ENCODE measurements at regions not wholly inside any gene's neighbourhood (a gene's known extent, or its start where the extent isn't known, plus 50 kb on each side); places are given as distances from the start of the nearest gene placed in this dataset.

GRCh38 chr6:95877480-95877879 is 138.3 kb upstream of the FUT9 start (continued):
- TF ChIP-seq PATZ1 (CRISPR knock-in tag; IDR thresholded peaks at IDR 0.05) (peak; percentile 37; the same call in 1 of the 2 replicates), IRF2 (CRISPR knock-in tag; IDR thresholded peaks at IDR 0.05) (no peak), TBX2 (CRISPR knock-in tag; IDR thresholded peaks at IDR 0.05; ENCODE audit: borderline replicate concordance) (no peak)

GRCh38 chr6:95879856-95880255 is 135.9 kb upstream of the FUT9 start:
- in situ Hi-C loops (cut with HindIII; ENCODE audit: extremely low pct_ligation_motif_present, low pct_unique_long_range_greater_than_20kb), result no loop called here
- no peak overlapping the region for H3K4me2 ChIP-seq (ENCODE audit: low read depth, low read length)
- FAIRE-seq (no peak), DNase-seq (ENCODE audit: low spot score) (no peak), ATAC-seq (no peak)
- H4K20me1 ChIP-seq (ENCODE audit: insufficient read depth, low read length), result no peaks in the 10 kb centered on the region
- no peaks in the 10 kb centered on the region for H3K27me3 ChIP-seq (ENCODE audit: control insufficient read depth in 1 of 2, insufficient read depth in 2 of 2, low read length in 2 of 2)
- intact Hi-C loops (cut with micrococcal nuclease; ENCODE audit: unreplicated experiment), result no loop called here
- no peak overlapping the region for H3K4me3 ChIP-seq (replicated peaks in 1 of 3; ENCODE audit: insufficient read depth in 1 of 3, low read depth in 2 of 3, low read length in 3 of 3)
- no peak overlapping the region for H3K9ac ChIP-seq (ENCODE audit: insufficient read depth, low read depth, low read length)
- peaks cover 41% of the 10 kb centered on the region for H3K4me1 ChIP-seq (ENCODE audit: insufficient read depth, low read length)
- H3K9me3 ChIP-seq (ENCODE audit: low read length), result no peaks in the 10 kb centered on the region
- no peaks in the 10 kb centered on the region for H3K36me3 ChIP-seq (replicated peaks in 1 of 2; ENCODE audit: control insufficient read depth in 1 of 2, insufficient read depth in 2 of 2, low read length in 2 of 2)
- TF ChIP-seq ZKSCAN1 (IDR thresholded peaks at IDR 0.05; ENCODE audit: low read length) (no peak), SP5 (CRISPR knock-in tag; IDR thresholded peaks at IDR 0.05; ENCODE audit: borderline replicate concordance, low read depth) (no peak), ZNF788 (CRISPR knock-in tag; IDR thresholded peaks at IDR 0.05; ENCODE audit: borderline replicate concordance) (no peak), CSRNP2 (CRISPR knock-in tag; conservative IDR thresholded peaks at IDR 0.05; ENCODE audit: low read depth) (no peak), PAXIP1 (CRISPR knock-in tag; conservative IDR thresholded peaks at IDR 0.05) (no peak), HMGXB4 (CRISPR knock-in tag; IDR thresholded peaks at IDR 0.05; ENCODE audit: borderline replicate concordance in 1 of 2, low read depth in 1 of 2) (no peak), HNRNPK (IDR thresholded peaks at IDR 0.05; ENCODE audit: low read depth, low read length, poor library complexity, severe bottlenecking) (no peak), SATB2 (CRISPR knock-in tag; IDR thresholded peaks at IDR 0.05) (no peak)
- POLR2A ChIA-PET, result no interaction called here
- CTCF ChIA-PET (ENCODE audit: low intra/inter-chr PET ratio, low total read pairs), result no interaction called here
- WGBS (ENCODE audit: low lambda C conversion rate), result 90% methylated on average over 1 of the region's 1 CpG
- no peaks in the 10 kb centered on the region for H3K79me2 ChIP-seq (ENCODE audit: insufficient read depth, low read length)
- no peak overlapping the region for H2AFZ ChIP-seq (ENCODE audit: low read length)
- BruUV-seq (replicated peaks), result no TSS peak
- H3K27ac ChIP-seq (ENCODE audit: extremely low read length, insufficient read depth, low read length), result no peak overlapping the region

All from HepG2 (cell line).